Tibial nerve (tissue), 3 donors: ENCODE measurements at regions not wholly inside any gene's neighbourhood (a gene's known extent, or its start where the extent isn't known, plus 50 kb on each side); places are given as distances from the start of the nearest gene placed in this dataset.

Source experiments
- POLR2A ChIP-seq, 2 donors: fragments of 450-650 bp; IDR thresholded peaks; one replicate each; pipeline ENCODE4 v1.6.1; 2017; ENCODE audit warnings: antibody characterized with exemption in 2 of 2, mild to moderate bottlenecking in 2 of 2, moderate library complexity in 2 of 2
- TF ChIP-seq, protein P1 (sequence below), 5 experiments: fragments of 200-600 bp in 3 of 5; fragments of 450-650 bp in 2 of 5; sonication (generic) in 3 of 5; IDR thresholded peaks; one replicate each; pipeline ENCODE4 v1.5.1; 2016 to 2019; ENCODE audit warnings: antibody characterized with exemption in 5 of 5, mild to moderate bottlenecking in 3 of 5, moderate library complexity in 2 of 5

DNA sequence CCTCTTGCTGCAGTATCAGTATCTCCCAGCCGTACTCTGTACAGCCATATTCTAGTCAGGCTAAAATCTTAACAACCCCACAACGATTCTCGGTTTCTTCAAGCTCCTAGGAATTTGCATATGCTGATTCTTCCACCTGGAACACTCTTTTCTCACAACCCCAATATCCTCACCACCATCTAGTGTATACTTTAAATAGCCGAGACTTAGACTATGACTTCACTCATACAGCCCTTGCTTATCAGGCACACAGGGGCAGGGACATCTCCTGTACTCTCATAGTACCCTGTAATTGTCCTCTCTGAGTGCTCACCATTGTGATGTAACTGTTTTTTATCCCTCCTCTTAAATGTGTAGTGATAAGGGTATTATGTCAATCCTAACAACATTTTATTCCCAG lies 2126.4 kb upstream of the TENM3 start:
- TF ChIP-seq, protein P1, sequence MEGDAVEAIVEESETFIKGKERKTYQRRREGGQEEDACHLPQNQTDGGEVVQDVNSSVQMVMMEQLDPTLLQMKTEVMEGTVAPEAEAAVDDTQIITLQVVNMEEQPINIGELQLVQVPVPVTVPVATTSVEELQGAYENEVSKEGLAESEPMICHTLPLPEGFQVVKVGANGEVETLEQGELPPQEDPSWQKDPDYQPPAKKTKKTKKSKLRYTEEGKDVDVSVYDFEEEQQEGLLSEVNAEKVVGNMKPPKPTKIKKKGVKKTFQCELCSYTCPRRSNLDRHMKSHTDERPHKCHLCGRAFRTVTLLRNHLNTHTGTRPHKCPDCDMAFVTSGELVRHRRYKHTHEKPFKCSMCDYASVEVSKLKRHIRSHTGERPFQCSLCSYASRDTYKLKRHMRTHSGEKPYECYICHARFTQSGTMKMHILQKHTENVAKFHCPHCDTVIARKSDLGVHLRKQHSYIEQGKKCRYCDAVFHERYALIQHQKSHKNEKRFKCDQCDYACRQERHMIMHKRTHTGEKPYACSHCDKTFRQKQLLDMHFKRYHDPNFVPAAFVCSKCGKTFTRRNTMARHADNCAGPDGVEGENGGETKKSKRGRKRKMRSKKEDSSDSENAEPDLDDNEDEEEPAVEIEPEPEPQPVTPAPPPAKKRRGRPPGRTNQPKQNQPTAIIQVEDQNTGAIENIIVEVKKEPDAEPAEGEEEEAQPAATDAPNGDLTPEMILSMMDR (IDR thresholded peaks at IDR 0.05) = no peak
- TF ChIP-seq POLR2A (IDR thresholded peaks at IDR 0.05) = no peak
